PC-3 (cell line): ENCODE measurements at regions not wholly inside any gene's neighbourhood (a gene's known extent, or its start where the extent isn't known, plus 50 kb on each side); places are given as distances from the start of the nearest gene placed in this dataset.

ENCODE experiments used
- ATAC-seq: fragments of 200-7000 bp; cut with Tn5 transposase; 2 replicates; pipeline ENCODE4 v1.9.1; 2020; ENCODE audit warnings: mild to moderate bottlenecking, moderate library complexity
- BruUV-seq: library from RNA; stranded (reverse); fragments of 400-500 nt; replicated peaks from 2 replicates; lab custom pipeline; 2021; lab: Mats Ljungman, UMichigan
- CTCF ChIA-PET: fragments of 300-600 bp; sonication (Branson Sonifier 250); formaldehyde crosslinking; loops from one replicate; lab custom pipeline; 2022; ENCODE audit warnings: antibody characterized with exemption; lab: Charles Lee
- POLR2A ChIA-PET: fragments of 300-600 bp; sonication (Branson Sonifier 250); formaldehyde crosslinking; loops from one replicate; lab custom pipeline; 2022; ENCODE audit warnings: antibody characterized with exemption; ENCODE audit not compliant: unreplicated experiment; lab: Charles Lee
- DNase-seq: peaks from one replicate; pipeline ENCODE4 v3.0.0-alpha.2; 2015
- H2AFZ ChIP-seq: fragments of 300-600 bp; sonication (generic); 2 replicates; pipeline ENCODE4 v1.6.0; 2016; ENCODE audit warnings: antibody characterized with exemption, low read length
- H3F3A ChIP-seq: fragments of 300-600 bp; sonication (generic); one replicate; pipeline ENCODE4 v1.6.0; 2017; ENCODE audit warnings: antibody characterized with exemption, low read length, control low read depth, mild to moderate bottlenecking; ENCODE audit not compliant: unreplicated experiment
- H3K27ac ChIP-seq: fragments of 300-600 bp; sonication (generic); 2 replicates; pipeline ENCODE4 v1.5.1; 2016; ENCODE audit warnings: mild to moderate bottlenecking, low read length
- H3K27me3 ChIP-seq: fragments of 300-600 bp; sonication (generic); 2 replicates; pipeline ENCODE4 v1.6.1; 2016; ENCODE audit warnings: low read length, mixed read lengths
- H3K36me3 ChIP-seq: fragments of 300-600 bp; sonication (generic); 2 replicates; pipeline ENCODE4 v1.6.1; 2016; ENCODE audit warnings: low read depth, mixed run types, low read length, mixed read lengths
- H3K4me1 ChIP-seq: fragments of 300-600 bp; sonication (generic); 2 replicates; pipeline ENCODE4 v1.5.1; 2016; ENCODE audit warnings: low read length; ENCODE audit not compliant: insufficient read depth
- H3K4me2 ChIP-seq: fragments of 300-600 bp; sonication (generic); 2 replicates; pipeline ENCODE4 v1.6.0; 2016; ENCODE audit warnings: low read length
- H3K4me3 ChIP-seq: fragments of 300-600 bp; sonication (generic); 2 replicates; pipeline ENCODE4 v1.5.1; 2016; ENCODE audit warnings: mild to moderate bottlenecking, low read length, mixed read lengths
- H3K79me2 ChIP-seq: fragments of 300-600 bp; sonication (generic); 2 replicates; pipeline ENCODE4 v1.6.1; 2017; ENCODE audit warnings: low read length, mixed read lengths
- H3K9ac ChIP-seq: fragments of 300-600 bp; sonication (generic); 2 replicates; pipeline ENCODE4 v1.6.0; 2016; ENCODE audit warnings: mild to moderate bottlenecking, low read length
- H3K9me2 ChIP-seq: fragments of 300-600 bp; sonication (generic); replicated peaks from 2 replicates; pipeline ENCODE4 v1.6.1; 2016; ENCODE audit warnings: mixed run types, low read length, mixed read lengths
- H3K9me3 ChIP-seq: fragments of 300-600 bp; sonication (generic); 2 replicates; pipeline ENCODE4 v1.6.1; 2016; ENCODE audit warnings: low read length, mixed read lengths
- H4K20me1 ChIP-seq: fragments of 300-600 bp; sonication (generic); 2 replicates; pipeline ENCODE4 v1.6.1; 2016; ENCODE audit warnings: low read length, mixed read lengths
- CTCF ChIP-seq: fragments of 300-600 bp; sonication (generic); conservative IDR thresholded peaks from 2 replicates; pipeline ENCODE4 v1.5.1; 2017; ENCODE audit warnings: antibody characterized with exemption, low read depth, mild to moderate bottlenecking, low read length
- EZH2 ChIP-seq: fragments of 300-600 bp; sonication (generic); IDR thresholded peaks from one replicate; pipeline ENCODE4 v1.6.1; 2017; ENCODE audit warnings: antibody characterized with exemption, mild to moderate bottlenecking, low read length; ENCODE audit not compliant: unreplicated experiment
- EZH2phosphoT487 ChIP-seq: fragments of 300-600 bp; sonication (generic); IDR thresholded peaks from 2 replicates; pipeline ENCODE4 v1.6.1; 2018; ENCODE audit warnings: mild to moderate bottlenecking, antibody characterized with exemption, low read length, borderline replicate concordance
- intact Hi-C: fragments of 100-400 bp; cut with micrococcal nuclease; formaldehyde crosslinking; loops from 2 replicates; pipeline ENCODE4 v1.9.0; 2023

GRCh38 chr6:134478764-134479399, 161.0 kb upstream of the SGK1 start:
- no peak overlapping the region for H3K9ac ChIP-seq
- TF ChIP-seq CTCF (no peak), EZH2 (no peak), EZH2phosphoT487 (no peak)
- no peaks in the 10 kb centered on the region for H3K9me3 ChIP-seq
- DNase-seq (no peak), ATAC-seq (no peak)
- H4K20me1 ChIP-seq: no peaks in the 10 kb centered on the region
- no peak overlapping the region for H3K27ac ChIP-seq
- CTCF ChIA-PET: no interaction called here
- peaks cover 5% of the 10 kb centered on the region for H3K4me1 ChIP-seq
- no peak overlapping the region for H3K4me3 ChIP-seq
- no peaks in the 10 kb centered on the region for H3K9me2 ChIP-seq
- no peaks in the 10 kb centered on the region for H3F3A ChIP-seq
- H3K36me3 ChIP-seq: no peaks in the 10 kb centered on the region
- intact Hi-C loops: no loop called here
- no TSS peak for BruUV-seq
- H3K79me2 ChIP-seq: no peaks in the 10 kb centered on the region
- no peak overlapping the region for H3K4me2 ChIP-seq
- H2AFZ ChIP-seq: no peak overlapping the region
- POLR2A ChIA-PET: no interaction called here
- no peaks in the 10 kb centered on the region for H3K27me3 ChIP-seq

GRCh38 chr6:134477991-134478635, 160.2 kb upstream of the SGK1 start:
- no peaks in the 10 kb centered on the region for H4K20me1 ChIP-seq
- H3K9me3 ChIP-seq: no peaks in the 10 kb centered on the region
- H3K4me1 ChIP-seq: peaks cover 5% of the 10 kb centered on the region
- TF ChIP-seq EZH2phosphoT487 (no peak), EZH2 (no peak), CTCF (no peak)
- ChIA-PET POLR2A (interaction anchor here (0.6 kb wide), 1 partner anchor 1753 kb away, joined by 3 read pairs; no protein-coding TSS in a partner anchor), CTCF (no interaction called here)
- no peak overlapping the region for H3K9ac ChIP-seq
- H3K27ac ChIP-seq: no peak overlapping the region
- no peaks in the 10 kb centered on the region for H3F3A ChIP-seq
- no peaks in the 10 kb centered on the region for H3K36me3 ChIP-seq
- DNase-seq (no peak), ATAC-seq (no peak)
- H3K27me3 ChIP-seq: no peaks in the 10 kb centered on the region
- BruUV-seq: no TSS peak
- no peak overlapping the region for H3K4me3 ChIP-seq
- no peaks in the 10 kb centered on the region for H3K9me2 ChIP-seq
- no peak overlapping the region for H2AFZ ChIP-seq
- intact Hi-C loops: no loop called here
- H3K79me2 ChIP-seq: no peaks in the 10 kb centered on the region
- no peak overlapping the region for H3K4me2 ChIP-seq

- intact Hi-C loops: no loop called here
- H3K79me2 ChIP-seq: no peaks in the 10 kb centered on the region
- H4K20me1 ChIP-seq: no peaks in the 10 kb centered on the region
- H3K4me2 ChIP-seq: no peak overlapping the region
- H3K9me3 ChIP-seq: no peaks in the 10 kb centered on the region
- H3K27me3 ChIP-seq: no peaks in the 10 kb centered on the region
- H3K9me2 ChIP-seq: no peaks in the 10 kb centered on the region
- DNase-seq (no peak), ATAC-seq (no peak)
- no peak overlapping the region for H3K4me3 ChIP-seq
- H3K9ac ChIP-seq: no peak overlapping the region
- H3F3A ChIP-seq: no peaks in the 10 kb centered on the region
- POLR2A ChIA-PET: no interaction called here
- no TSS peak for BruUV-seq
- H2AFZ ChIP-seq: no peak overlapping the region
- CTCF ChIA-PET: no interaction called here
- TF ChIP-seq EZH2 (no peak), CTCF (no peak), EZH2phosphoT487 (no peak)
- no peak overlapping the region for H3K27ac ChIP-seq
- no peaks in the 10 kb centered on the region for H3K4me1 ChIP-seq
- no peaks in the 10 kb centered on the region for H3K36me3 ChIP-seq
Measured at GRCh38 chr6:134474955-134475354, 157.0 kb upstream of the SGK1 start.
